Suppressor macrophage treated with lipopolysaccharide for 4 hours (primary cell): ENCODE measurements at regions not wholly inside any gene's neighbourhood (a gene's known extent, or its start where the extent isn't known, plus 50 kb on each side); places are given as distances from the start of the nearest gene placed in this dataset.

Source experiments
- DNase-seq: peaks from one replicate; pipeline ENCODE4 v3.0.0-alpha.2; 2020

DNA sequence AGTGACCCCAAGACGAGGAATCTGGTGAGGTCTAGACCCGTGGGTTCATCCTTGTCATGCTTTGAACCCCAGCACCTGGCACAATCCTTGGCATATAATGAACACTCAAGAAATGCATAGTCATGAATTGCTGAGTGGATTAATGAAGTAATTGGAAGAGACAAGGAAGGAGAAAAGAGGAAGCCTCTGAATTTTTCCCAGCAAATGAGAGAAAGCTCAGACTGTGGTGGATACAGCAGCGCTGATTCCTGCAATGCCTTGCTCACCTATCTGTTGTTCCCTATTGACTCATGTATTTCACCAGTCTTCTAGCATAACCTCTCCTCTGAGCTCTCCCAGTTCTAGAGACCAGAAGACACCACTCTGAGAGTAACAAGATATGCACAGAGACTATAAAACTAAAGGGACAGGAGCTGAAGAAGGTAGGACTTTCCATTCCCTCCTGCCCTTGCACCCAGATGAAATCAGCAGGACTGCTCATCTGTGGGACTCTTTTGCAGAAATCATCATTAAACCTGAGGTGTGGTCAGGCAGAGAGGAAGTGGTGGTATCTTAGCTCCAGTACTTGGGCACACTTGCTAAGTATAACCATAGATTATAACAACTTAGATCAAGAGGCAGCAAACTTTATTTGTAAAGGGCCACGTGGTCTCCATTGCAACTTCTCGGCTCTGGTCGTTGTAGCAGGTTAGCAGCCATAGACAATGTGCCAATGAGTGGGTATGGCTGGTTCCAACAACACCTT lies 102.8 kb downstream of the MAF start:
- DNase-seq: peak; percentile 34

GRCh38 chr16:79493911-79494310 lies 106.6 kb downstream of the MAF start:
- no peak for DNase-seq

DNA sequence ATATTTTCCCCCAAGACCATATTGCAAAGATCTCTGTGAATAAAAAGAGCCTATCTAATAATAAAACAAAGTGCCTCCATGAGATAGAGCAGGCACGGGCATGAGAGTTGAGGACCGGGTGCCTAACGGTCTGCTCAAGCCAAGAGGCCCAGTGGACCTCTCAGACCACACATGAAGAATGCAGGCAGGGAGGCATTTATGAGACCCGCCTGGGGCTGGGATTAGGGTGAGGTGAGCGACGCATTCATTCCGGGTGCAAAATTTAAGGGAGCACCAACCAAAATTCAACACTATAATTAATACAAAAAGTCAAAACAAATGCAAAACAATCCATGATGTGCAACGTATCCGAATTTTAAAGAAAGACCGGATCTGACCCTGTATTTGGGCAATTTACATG lies 108.5 kb downstream of the MAF start:
- DNase-seq: no peak

DNA sequence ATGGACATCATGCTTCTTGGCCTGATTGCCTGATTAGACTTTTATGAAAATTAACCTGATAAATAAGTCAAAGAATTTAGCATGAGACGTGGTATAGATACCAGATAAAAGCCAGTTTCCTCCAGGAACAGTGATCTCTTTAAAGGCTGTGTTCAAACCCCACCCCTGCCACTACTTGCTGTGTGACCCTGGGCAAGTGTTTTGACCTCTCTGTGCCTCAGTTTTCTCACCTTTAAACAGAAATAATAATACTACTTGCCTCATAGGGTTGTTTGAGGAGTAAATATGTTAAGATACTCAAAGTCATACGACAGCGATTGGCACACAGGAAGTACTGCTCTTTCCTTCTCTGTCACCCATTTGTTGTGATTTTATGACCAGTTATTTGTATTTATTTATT lies 115.5 kb downstream of the MAF start:
- no peak for DNase-seq

DNA sequence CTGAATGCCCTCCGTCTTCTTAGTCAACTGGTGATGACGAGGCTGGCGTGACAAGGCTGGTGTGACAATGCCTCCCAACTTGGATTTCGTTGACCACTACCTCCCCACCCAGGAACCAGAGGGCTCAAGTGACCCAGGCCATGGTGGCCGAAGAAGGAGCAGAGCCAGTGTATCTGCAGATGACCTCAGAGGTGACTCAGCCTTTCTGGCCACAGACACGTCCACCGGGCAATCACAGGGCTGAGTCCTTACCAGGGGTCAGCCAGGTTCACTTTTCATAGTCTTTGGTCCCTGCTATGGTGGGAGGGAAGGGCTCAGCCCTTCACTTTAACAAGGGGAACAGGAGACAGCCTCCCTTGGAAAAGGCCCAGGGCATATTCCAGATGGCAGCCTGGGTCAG lies 116.3 kb downstream of the MAF start:
- DNase-seq: peak; percentile 43

DNA sequence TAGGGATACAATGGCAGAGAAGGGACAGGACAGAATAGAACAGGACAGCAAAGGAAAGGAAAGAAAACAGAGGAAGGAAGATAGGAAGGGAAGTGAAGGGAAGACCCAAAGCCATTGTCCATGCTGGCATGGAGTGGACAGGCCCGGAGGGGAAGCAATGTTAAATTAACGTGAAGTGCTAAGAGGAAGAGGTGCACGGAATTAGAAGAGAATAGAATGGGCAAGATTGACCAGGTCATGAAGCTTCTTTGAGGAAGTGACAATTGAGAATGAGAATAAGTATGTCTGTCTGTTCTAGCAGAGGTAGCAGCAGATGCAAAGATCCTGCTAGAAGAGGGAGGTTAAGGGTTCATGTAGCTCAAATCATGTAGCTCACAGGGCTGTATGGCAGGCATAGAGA lies 117.2 kb downstream of the MAF start:
- no peak for DNase-seq

DNA sequence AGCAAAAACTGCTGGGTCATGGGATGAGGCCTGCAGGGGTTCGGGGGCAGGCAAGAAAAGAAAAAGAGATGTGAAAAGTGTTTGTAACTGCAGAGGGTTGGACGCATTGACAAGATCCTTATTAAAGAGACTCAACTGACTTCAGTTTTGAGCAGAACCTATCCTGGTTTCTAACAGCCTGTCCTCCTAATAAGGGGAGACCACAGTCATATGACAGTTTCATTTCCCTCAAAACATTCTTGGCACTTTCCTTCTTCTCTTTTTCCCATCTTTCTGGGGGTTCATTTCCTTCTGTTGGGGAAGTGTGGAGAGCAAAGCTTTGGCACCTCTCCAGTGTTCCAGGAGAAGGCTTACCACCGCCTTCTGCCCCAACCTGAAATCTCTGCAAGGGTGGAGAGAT lies 118.5 kb downstream of the MAF start:
- DNase-seq: peak; percentile 40

DNA sequence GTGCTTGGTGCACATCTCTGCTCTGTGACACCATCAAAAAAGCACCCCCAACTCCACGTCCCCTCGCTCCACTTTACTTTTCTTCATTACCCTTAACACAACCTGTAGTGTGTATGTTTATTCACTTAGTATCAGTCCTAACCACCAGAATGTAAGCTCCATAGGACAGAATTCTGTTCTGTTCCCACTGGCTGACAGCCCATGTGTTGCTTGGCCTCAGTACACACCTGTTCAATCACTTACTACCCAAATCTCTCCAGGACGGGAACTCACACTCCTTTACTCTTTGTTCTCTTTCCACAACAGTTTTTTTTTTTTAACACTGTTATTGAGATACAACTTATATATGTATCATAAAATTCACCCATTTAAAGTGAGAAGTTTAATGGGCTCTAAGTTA lies 119.6 kb downstream of the MAF start:
- no peak for DNase-seq

GRCh38 chr16:79480056-79480455 lies 120.5 kb downstream of the MAF start:
- no peak for DNase-seq

DNA sequence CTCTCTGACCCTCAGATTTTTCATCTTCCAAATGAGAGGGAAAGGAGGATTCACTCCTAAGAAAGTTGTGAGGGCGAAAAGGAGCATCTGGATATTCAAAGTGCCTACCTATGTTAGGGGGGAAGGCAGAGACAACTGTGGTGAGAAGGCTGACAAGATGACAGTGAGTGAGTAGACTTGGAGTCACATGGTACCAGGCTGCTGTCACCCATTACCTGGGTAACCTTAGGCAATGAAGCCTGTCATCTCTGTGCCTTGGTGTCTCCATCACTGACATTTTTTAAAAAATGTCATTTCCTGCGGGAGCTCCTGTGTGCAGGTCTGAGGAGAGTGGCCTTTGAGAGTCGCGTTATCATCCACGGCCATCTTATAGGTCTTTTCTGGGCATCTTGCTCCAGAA lies 124.0 kb downstream of the MAF start:
- no peak for DNase-seq

GRCh38 chr16:79475841-79476240 lies 124.7 kb downstream of the MAF start:
- DNase-seq: no peak

- DNase-seq: no peak
Observed at GRCh38 chr16:79473456-79473855, 127.1 kb downstream of the MAF start.

DNA sequence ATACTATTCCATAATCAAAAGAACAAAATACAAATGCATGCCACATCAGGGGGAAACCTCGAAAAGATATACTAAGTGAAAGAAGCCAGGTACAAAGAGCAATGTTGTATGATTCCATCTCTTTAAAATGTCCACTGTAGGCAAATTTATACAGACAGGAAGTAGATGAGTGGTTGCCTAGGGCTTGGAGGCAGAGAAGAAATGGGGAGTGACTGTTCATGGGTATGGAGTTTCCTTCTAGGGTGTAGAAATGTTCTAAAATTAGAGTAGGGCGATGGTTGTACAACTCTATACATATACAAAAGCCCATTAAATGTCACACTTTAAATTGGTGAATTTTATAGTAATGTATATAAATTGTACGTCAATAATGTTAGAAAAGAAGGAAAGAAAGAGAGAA lies 128.1 kb downstream of the MAF start:
- DNase-seq: peak; percentile 27

- DNase-seq: peak; percentile 61
Observed at GRCh38 chr16:79469999-79470398, 130.5 kb downstream of the MAF start.

- DNase-seq: no peak
Observed at GRCh38 chr16:79468631-79469030, 131.9 kb downstream of the MAF start.

GRCh38 chr16:79468121-79468552 lies 132.4 kb downstream of the MAF start:
- no peak for DNase-seq

- no peak for DNase-seq
Observed at GRCh38 chr16:79466111-79466510, 134.4 kb downstream of the MAF start.

DNA sequence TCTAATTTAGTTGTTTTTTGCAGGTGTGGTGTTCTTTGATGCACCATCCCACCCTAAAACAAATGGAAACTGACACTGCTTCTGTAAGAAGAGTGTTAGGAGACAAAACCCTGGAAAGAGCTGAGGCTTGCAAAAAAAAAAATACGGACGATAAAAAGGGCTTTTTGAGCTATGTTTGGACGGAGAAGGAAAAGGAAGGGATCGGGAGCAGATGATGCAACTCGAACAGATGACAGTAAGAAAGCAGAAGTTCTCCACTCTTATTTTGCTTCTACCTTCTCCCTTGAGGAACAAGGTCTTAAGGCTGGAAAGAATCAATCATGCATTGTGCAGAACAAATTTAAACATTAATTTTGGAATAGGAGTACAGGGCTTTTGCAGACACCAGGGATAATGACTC lies 136.7 kb downstream of the MAF start:
- DNase-seq: peak; percentile 52

DNA sequence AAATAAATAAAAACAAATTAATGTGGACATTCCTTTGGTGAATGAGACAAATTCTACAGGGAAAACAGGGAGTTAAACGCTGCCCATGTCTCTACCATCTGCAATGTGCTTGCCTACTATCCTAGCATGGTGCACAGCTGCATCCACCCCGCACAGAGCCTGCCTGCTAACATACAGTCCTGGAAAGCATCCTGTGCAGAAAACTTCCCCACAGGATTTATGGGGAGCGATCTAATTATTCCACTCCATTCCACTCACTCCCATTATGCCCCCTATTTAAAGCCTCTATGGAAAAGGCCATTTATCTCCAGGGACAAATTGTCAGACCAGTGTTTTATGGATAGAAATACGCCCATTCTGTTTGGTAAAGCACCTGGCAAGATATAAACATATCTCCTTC lies 144.5 kb downstream of the MAF start:
- DNase-seq: no peak

DNA sequence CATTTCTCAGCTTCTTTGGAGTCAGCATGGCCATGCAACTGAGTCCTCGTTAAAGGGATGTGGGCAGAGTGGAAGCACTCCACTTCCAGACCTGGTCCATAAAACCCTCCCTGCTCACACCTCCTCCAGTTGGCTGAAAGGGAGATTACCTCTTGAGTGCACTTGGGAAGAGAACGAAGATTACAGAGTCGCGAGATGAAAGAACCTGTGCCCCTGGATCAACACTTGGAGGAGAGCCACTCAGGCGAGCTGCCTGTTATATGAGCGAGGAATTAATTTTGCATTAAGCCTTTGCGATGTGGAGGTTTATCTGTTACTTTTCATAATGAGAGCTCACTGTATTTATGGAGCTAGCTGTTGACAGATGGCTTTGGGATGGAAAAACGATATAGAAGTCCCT lies 147.9 kb downstream of the MAF start:
- no peak for DNase-seq

DNA sequence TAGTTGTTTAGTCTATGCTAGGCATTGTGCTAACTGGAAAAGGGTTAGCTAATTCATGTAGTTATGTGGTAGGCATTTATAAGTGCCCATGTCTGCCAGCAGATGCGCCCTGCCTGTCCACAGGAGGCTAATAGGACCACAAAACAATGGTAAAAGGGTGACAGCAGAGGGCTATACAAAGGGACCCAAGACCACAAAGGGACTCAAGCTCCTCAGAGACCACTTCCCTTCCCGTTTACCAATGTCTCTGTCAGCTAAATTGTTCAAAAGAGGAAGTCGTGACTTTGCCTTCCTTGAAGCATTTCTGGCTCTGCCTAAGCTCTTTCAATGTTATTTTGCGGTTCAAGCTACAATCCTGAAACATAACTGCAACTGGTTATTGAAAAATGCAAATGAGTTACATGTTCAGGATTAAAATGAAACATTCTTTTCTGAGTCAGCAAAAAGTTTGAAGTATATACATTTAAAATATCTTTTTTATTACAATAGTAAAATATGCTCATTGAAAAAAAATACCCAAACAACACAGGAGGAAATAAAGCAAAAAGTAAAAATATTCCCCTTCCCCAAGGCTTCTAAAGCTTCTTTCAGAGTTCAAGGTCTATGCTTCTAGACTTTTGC lies 149.2 kb downstream of the MAF start:
- peak; percentile 89 for DNase-seq

DNA sequence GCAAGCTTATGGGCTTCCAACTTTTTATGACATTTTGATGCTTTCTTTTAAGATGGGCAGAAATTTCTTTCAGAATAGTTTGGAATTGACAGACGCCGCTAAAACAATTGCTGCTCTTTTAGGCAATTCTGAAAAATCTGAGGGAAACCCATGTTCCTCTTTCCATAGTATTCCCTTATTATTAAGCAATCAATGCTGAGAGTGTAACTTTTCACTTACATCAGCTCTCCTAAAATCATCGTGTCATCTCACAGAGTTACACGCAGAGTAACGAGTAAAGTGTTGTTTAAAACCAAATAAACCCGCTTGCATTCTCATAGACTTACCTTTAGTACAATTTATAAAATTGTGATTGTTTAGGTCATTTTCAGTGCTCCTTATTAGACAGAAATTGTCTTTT lies 150.6 kb downstream of the MAF start:
- peak; percentile 77 for DNase-seq

DNA sequence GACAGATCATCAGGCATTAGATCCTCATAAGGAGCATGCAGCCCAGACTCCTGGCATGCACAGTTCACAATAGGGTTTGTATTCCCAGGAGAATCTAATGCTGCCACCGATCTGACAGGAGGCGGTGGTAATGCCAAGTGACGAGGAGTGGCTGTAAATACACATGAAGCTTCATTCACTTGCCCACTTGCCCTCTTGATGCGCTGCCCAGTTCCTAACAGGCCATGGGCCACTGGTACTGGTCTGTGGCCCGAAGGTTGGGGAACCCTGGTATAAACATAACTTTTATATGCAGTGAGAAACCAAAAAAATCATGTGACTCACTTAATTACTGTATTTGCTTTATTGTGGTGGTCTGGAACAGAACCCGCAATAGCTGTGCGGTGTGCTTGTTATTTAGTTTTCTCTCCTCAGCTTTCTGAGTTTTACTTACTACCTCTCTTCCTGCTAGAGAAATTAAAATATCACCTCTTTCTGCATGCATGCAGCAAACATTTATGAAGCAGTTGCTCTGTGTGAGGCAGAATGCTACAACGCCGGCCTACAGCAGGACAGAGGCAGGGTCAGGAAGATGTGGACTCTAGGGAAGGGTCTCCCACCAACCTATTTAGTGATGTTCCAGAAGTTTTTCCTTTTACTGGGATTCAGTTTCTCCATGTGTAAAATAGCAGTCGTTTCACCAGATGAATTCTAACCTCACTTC lies 151.3 kb downstream of the MAF start:
- no peak for DNase-seq

DNA sequence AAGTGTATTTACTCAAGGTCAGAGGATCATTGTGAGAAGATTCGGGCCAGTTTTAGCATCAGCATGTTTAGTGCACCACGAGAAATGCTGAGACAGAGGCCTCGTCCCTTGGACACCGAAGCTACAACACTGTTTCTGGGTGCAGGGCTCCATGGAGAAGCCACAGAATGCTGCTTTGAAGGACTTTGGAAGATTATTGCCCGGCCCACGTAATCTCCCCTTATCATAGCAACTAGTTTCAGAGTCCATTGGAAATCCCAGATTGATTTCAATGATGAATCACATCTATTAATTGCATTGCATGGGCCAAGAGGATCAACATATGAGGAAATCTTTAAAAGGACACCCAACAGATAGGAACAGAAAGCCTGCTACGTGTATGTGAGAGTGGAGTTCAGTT lies 156.0 kb downstream of the MAF start:
- DNase-seq: no peak
